ENCODE measurements at regions not wholly inside any gene's neighbourhood (a gene's known extent, or its start where the extent isn't known, plus 50 kb on each side); places are given as distances from the start of the nearest gene placed in this dataset.

DNA sequence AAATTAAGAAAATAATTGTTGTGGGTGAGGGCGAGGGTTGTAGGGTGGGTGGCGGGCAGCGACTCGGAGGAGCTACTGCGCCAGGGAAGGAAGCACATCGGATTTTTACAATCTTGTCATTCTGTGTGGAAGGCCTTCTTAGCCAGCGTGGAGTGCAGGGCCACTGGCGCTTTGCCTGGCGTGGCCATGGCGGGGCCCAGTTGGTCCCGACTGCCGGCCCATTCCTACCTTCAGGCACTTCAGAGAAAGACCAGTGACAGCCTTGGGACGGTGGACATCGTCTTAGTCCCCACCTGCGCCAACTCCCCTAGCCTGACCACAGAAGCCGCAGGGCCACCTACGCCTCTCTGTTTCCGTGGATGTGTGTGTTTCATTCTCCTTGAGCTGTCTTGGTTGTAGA, 136.9 kb upstream of the NEGR1 start:
- POLR2A ChIA-PET, result no interaction called here

DNA sequence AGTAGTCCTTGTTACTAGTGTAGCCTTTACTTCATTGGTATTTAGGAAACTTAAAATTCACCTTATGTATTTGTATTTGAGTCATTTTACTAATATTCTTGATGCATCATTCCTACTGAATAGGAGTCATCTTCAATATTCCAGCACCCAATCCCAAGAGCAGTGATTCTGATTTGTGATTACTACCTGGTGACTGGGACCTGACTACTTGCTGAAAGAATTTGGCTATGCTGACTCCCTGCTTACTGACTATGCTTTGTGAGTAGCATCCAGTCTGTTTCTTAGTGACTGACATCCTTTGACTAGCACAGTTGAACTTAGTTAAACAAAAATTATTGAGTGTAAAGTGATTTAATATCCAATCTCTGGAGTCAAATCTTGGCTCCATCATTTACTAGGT, 129.9 kb upstream of the NEGR1 start:
- no peak overlapping the region for H3K4me3 ChIP-seq (ENCODE audit: control extremely low read depth in 1 of 5, extremely low read depth in 1 of 5, insufficient read depth in 1 of 5, low read depth in 2 of 5, low read length in 4 of 5)
- TF ChIP-seq, protein P1, sequence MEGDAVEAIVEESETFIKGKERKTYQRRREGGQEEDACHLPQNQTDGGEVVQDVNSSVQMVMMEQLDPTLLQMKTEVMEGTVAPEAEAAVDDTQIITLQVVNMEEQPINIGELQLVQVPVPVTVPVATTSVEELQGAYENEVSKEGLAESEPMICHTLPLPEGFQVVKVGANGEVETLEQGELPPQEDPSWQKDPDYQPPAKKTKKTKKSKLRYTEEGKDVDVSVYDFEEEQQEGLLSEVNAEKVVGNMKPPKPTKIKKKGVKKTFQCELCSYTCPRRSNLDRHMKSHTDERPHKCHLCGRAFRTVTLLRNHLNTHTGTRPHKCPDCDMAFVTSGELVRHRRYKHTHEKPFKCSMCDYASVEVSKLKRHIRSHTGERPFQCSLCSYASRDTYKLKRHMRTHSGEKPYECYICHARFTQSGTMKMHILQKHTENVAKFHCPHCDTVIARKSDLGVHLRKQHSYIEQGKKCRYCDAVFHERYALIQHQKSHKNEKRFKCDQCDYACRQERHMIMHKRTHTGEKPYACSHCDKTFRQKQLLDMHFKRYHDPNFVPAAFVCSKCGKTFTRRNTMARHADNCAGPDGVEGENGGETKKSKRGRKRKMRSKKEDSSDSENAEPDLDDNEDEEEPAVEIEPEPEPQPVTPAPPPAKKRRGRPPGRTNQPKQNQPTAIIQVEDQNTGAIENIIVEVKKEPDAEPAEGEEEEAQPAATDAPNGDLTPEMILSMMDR (IDR thresholded peaks at IDR 0.05), result no peak
- no peak for TF ChIP-seq EZH2 (IDR thresholded peaks at IDR 0.05; ENCODE audit: borderline replicate concordance, insufficient read depth, low read depth, low read length, poor library complexity, severe bottlenecking)
- H3K9me3 Mint-ChIP-seq (ENCODE audit: insufficient read depth), result peaks cover 4% of the 10 kb centered on the region

More for the DNA sequence above, 136.9 kb upstream of the NEGR1 start:
- no peak for DNase-seq
- H3K79me2 ChIP-seq (ENCODE audit: control insufficient read depth, insufficient read depth, low read length), result no peaks in the 10 kb centered on the region
- no peak overlapping the region for H3K4me2 ChIP-seq (replicated peaks; ENCODE audit: low read depth, low read length, poor library complexity, severe bottlenecking)
- H3K4me1 ChIP-seq (ENCODE audit: control insufficient read depth in 2 of 2, insufficient read depth in 2 of 2, low read length in 2 of 2), result no peaks in the 10 kb centered on the region
- no peak overlapping the region for H2AFZ ChIP-seq (ENCODE audit: insufficient read depth, low read depth, low read length, poor library complexity, severe bottlenecking)
- no peaks in the 10 kb centered on the region for H3K4me1 Mint-ChIP-seq
- H3K9me3 Mint-ChIP-seq (ENCODE audit: insufficient read depth), result peaks cover 2% of the 10 kb centered on the region
- intact Hi-C loops (cut with micrococcal nuclease), result no loop called here
- H3K27me3 Mint-ChIP-seq, result no peaks in the 10 kb centered on the region
- H4K20me1 ChIP-seq (ENCODE audit: control insufficient read depth, insufficient read depth, low read length, poor library complexity, severe bottlenecking), result no peaks in the 10 kb centered on the region
- CTCF ChIA-PET, result no interaction called here
- no peak overlapping the region for H3K27ac ChIP-seq (ENCODE audit: low read length in 2 of 2)
- 93% methylated on average over 14 of the region's 18 CpGs for WGBS (ENCODE audit: insufficient coverage)
- H3K36me3 ChIP-seq (replicated peaks in 1 of 2; ENCODE audit: control extremely low read depth in 1 of 2, control insufficient read depth in 1 of 2, extremely low read depth in 1 of 2, insufficient read depth in 2 of 2, low read length in 1 of 2), result no peaks in the 10 kb centered on the region
- H3K27ac Mint-ChIP-seq, result no peak overlapping the region
- H3K27me3 ChIP-seq (replicated peaks in 1 of 4; ENCODE audit: control extremely low read depth in 1 of 4, control insufficient read depth in 3 of 4, insufficient read depth in 4 of 4, low read length in 3 of 4), result no peaks in the 10 kb centered on the region
- H3K9me3 ChIP-seq (ENCODE audit: control extremely low read depth in 1 of 3, control insufficient read depth in 2 of 3, insufficient read depth in 1 of 3, low read length in 2 of 3), result peaks cover 0 to 4% (median 0%) of the 10 kb centered on the region in 3 donors
- no peak overlapping the region for H3K4me3 ChIP-seq (ENCODE audit: control extremely low read depth in 1 of 5, extremely low read depth in 1 of 5, insufficient read depth in 1 of 5, low read depth in 2 of 5, low read length in 4 of 5)
- H3K4me3 Mint-ChIP-seq, result no peak overlapping the region
- no peak overlapping the region for H3K9ac ChIP-seq (ENCODE audit: low read length)
- no peak for ATAC-seq (ENCODE audit: low read depth)
- TF ChIP-seq, protein P1 (IDR thresholded peaks at IDR 0.05), result no peak
- TF ChIP-seq EZH2 (IDR thresholded peaks at IDR 0.05; ENCODE audit: borderline replicate concordance, insufficient read depth, low read depth, low read length, poor library complexity, severe bottlenecking), result no peak

More for the DNA sequence above, 129.9 kb upstream of the NEGR1 start:
- ChIA-PET CTCF (no interaction called here), POLR2A (no interaction called here)
- H3K4me1 Mint-ChIP-seq, result no peaks in the 10 kb centered on the region
- Histone ChIP-seq H3K9ac (ENCODE audit: low read length) (no peak overlapping the region), H3K4me1 (ENCODE audit: control insufficient read depth in 2 of 2, insufficient read depth in 2 of 2, low read length in 2 of 2) (no peaks in the 10 kb centered on the region), H4K20me1 (ENCODE audit: control insufficient read depth, insufficient read depth, low read length, poor library complexity, severe bottlenecking) (no peaks in the 10 kb centered on the region), H3K27me3 (replicated peaks in 1 of 4; ENCODE audit: control extremely low read depth in 1 of 4, control insufficient read depth in 3 of 4, insufficient read depth in 4 of 4, low read length in 3 of 4) (no peaks in the 10 kb centered on the region), H3K4me2 (replicated peaks; ENCODE audit: low read depth, low read length, poor library complexity, severe bottlenecking) (no peak overlapping the region), H3K27ac (ENCODE audit: low read length in 2 of 2) (no peak overlapping the region), H2AFZ (ENCODE audit: insufficient read depth, low read depth, low read length, poor library complexity, severe bottlenecking) (no peak overlapping the region), H3K9me3 (ENCODE audit: control extremely low read depth in 1 of 3, control insufficient read depth in 2 of 3, insufficient read depth in 1 of 3, low read length in 2 of 3) (no peaks in the 10 kb centered on the region), H3K79me2 (ENCODE audit: control insufficient read depth, insufficient read depth, low read length) (no peaks in the 10 kb centered on the region), H3K36me3 (replicated peaks in 1 of 2; ENCODE audit: control extremely low read depth in 1 of 2, control insufficient read depth in 1 of 2, extremely low read depth in 1 of 2, insufficient read depth in 2 of 2, low read length in 1 of 2) (no peaks in the 10 kb centered on the region)
- H3K4me3 Mint-ChIP-seq, result no peak overlapping the region
- intact Hi-C loops (cut with micrococcal nuclease), result no loop called here
- H3K27me3 Mint-ChIP-seq, result no peaks in the 10 kb centered on the region
- no peak for DNase-seq
- H3K27ac Mint-ChIP-seq, result no peak overlapping the region
- ATAC-seq (ENCODE audit: low read depth), result no peak

All from B cell (primary cell).